Hypothalamus (tissue), 51 donors: ENCODE measurements at regions not wholly inside any gene's neighbourhood (a gene's known extent, or its start where the extent isn't known, plus 50 kb on each side); places are given as distances from the start of the nearest gene placed in this dataset.

Experiments used
- DNase-seq, 51 donors: peaks; one replicate each; lab custom pipeline; 2025; lab: John Stamatoyannopoulos, UW

GRCh38 chr7:86975449-86975848 lies 84.0 kb downstream of the ELAPOR2 start:
- DNase-seq, result no peak

GRCh38 chr7:86972072-86972471 lies 87.4 kb downstream of the ELAPOR2 start:
- no peak for DNase-seq

GRCh38 chr7:86970986-86971385 lies 88.5 kb downstream of the ELAPOR2 start:
- DNase-seq, result no peak

DNA sequence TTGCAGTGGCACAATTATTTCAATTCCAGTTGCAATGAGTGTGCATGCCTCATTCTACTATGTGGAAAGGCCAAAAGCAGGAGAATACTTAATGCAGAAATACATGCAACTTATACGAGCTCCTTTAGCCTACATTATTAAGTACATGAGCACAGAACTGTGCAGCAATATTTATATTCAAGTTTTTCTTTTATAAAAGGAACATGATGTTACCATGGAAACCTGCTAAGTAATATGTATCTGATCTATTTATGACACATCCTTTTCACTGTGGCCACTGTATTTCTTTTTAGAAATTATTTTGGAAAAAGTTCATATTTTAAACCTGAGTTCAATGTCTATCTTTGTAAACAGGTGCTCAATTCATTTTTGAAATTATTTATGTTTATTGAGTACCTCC lies 88.9 kb downstream of the ELAPOR2 start:
- DNase-seq, result no peak

- peak in 1 of 51 donors; percentile 49 for DNase-seq
Observed at GRCh38 chr7:86969865-86970264, 89.6 kb downstream of the ELAPOR2 start.

DNA sequence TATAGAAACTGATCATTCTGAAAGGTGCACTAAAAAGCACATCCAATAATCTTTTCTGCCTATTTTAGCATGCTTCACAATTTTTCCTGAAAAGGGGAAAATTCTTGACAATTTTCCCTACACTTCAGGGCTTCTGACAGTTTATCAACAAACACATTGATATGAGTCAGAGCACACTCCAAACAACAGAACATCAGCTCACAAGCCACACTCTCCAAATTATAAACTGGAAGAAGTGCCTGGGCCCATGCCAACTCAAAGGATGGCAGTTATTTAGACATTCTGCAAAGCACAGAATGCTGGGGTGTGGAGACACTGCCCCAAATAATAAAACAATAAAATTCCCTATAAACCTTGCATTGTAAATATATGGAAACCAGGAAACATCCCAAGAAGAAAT lies 90.8 kb downstream of the ELAPOR2 start:
- no peak for DNase-seq

- no peak for DNase-seq
Observed at GRCh38 chr7:86966916-86967315, 92.5 kb downstream of the ELAPOR2 start.

GRCh38 chr7:86965727-86966120 lies 93.7 kb downstream of the ELAPOR2 start:
- peak in 7 of 51 donors; percentile 12 to 65 (median 21) for DNase-seq

DNA sequence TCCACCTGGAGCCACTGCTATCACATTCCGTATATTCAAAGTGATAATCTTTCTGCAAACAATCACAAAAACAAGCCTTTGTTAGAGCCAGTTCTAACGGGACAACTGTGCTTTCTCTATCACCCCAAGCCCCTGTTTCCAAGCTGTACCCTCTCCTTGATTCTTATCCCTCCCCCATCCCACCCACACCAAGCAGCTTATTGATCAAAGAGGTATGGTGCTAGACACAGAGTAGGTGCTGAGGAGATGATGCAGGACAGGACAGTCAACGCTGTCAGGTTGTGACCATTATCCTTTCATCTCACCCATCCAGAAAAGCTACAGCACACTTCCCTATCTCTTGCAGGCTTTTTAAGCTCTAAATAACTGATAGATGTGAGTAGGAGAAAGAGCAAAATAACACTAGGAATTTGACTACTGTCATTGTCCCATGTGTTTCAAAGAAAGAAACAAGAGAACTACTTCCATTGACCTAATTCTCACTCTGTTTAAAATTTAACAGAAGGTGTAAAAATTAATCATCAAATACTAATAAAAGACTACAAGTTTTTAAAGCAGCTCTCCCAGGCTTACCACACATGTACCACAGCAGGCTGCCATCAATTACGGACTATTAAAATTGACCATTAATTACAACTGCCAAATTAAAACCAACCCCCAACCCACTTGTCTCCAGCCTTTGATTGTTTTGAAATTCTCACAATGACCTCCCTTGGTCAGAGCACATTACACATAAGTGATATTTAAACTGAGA lies 94.3 kb downstream of the ELAPOR2 start:
- peak in 1 of 51 donors; percentile 31 for DNase-seq

GRCh38 chr7:86963599-86964230 lies 95.7 kb downstream of the ELAPOR2 start:
- peak in 1 of 51 donors; percentile 35 for DNase-seq

DNA sequence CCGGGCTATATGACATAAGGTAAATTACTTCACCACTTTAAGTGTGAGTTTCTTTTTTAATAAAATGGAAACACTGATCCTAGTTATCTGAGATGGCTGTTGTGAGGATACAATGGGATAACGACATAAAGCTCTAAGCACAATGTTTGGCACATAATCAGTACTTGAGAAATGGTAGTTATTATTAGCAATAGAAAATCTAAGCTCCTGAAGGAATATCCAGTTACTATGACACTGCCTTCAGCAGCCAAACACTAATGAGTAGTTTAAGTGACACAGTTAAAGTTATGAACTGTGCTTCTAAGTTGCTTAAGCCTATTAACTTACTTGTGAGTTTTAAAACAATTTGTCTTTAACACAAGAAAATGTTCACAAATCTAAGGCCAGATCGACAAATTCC lies 96.8 kb downstream of the ELAPOR2 start:
- DNase-seq, result no peak

DNA sequence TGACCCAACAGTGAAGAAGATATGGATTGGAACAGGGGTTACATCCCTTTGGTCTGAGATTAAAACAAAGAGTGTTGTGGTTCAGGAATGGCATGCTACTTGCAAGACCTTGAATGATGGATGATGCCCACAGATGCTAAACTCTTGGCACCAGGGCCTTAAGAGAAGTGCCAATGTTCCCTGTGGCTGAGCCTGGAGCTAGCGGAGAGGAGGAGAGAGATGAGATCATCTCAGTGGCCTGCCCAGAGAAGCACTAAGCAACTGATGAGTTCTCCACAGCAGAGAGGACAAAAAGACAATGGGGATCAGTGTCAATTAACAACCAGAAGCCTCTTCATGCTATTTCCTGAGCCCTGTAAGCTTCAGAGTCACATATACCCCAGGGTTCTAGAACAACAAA lies 97.8 kb downstream of the ELAPOR2 start:
- peak in 16 of 51 donors; percentile 16 to 70 (median 34) for DNase-seq

DNA sequence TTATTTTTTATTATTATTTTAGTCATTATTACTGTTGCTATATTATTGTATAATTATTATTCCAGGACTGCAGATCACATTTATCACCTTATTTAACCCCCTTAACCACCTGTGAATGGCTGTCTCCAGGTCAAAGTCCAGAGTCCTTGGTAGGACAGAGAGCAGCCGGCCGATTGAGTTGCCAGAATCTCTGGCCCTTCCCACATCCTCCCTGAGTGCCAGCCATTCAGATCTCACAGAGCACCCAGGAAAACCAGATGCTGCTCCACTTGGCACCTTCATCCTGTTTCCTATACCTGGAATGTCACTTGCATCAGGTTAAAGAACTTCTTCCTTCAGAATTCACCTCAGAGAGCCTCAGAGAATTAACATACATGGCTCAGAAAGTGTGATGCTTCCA lies 101.1 kb downstream of the ELAPOR2 start:
- DNase-seq, result no peak

DNA sequence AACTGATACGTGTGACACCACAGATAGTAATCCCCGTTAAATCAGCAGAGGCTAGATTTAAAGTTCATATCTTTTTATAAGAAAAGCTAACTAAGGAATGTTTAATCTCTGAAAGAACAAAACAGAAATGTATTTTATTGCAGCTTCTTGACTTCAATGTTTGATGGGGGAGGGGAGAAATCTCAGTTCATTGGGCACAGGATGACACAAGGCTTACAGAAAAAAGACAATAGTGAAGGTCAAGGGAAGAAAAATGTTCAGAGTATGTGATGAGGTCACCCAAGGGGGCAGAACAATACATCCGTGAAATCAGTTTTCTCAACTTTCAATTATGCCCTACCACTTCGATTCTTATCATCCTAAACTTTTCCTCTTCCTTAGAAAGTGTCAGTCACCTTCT lies 102.9 kb downstream of the ELAPOR2 start:
- no peak for DNase-seq

GRCh38 chr7:86955895-86956503 lies 103.5 kb downstream of the ELAPOR2 start:
- DNase-seq, result no peak

DNA sequence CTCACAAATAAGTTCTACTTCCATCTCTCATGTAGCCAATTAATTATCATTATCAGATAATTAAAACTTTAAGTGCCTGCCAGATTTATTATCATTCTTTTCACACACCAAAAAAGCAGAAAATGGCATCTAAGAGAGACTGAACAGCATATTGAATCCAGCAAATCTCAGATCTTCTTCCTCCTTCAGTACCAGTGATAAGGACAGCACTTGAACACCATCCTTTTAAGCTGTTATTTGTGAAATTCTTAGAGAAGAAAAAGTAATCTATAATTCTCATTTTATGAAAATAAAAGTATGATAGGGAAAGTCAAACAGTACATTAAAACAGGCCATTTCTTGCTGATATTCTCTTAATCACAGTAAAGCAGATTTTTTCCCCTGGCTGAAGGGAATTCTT lies 104.5 kb downstream of the ELAPOR2 start:
- no peak for DNase-seq

GRCh38 chr7:86953653-86954336 lies 105.7 kb downstream of the ELAPOR2 start:
- DNase-seq, result no peak

DNA sequence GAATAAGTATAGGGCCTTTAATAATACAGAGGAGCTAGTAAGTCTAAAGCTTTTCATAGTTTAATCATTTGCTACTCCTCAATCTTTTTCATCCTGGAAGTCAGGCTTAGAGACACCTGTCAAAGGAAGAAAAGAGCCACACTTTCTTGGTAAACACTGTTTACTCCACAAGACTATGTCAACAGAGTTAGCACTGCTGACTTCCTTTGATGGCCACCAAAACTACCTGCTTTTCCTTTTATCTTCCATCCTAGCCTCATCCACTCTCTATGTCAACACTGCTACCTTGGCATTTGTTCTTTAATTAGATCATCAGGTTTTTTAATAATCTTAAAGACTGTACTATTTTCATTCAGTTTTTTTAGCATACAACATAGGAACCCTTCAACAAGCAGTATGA lies 106.2 kb downstream of the ELAPOR2 start:
- DNase-seq, result no peak

DNA sequence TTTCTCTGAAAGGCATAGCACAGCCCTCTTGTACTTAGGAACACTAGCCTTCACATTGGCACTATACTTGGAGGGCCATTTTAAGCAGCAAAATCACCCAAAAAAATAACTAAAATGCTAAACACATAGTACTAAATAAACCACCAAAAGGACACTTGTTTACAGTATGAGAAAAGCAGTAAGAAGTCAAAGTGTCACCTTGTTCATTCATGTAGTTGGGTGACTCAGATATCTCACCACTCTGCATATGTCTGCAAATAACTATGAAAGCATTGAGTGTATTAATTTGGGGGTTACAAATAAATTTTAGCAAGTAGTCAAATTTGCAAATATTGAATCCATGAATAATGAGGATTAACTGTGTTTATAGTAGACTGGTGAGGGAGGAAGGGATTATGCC lies 107.6 kb downstream of the ELAPOR2 start:
- DNase-seq, result no peak

- DNase-seq, result no peak
Observed at GRCh38 chr7:86950944-86951343, 108.5 kb downstream of the ELAPOR2 start.

GRCh38 chr7:86950360-86950759 lies 109.1 kb downstream of the ELAPOR2 start:
- peak in 6 of 51 donors; percentile 1 to 34 (median 24) for DNase-seq
